GM12865 (cell line): ENCODE measurements at regions not wholly inside any gene's neighbourhood (a gene's known extent, or its start where the extent isn't known, plus 50 kb on each side); places are given as distances from the start of the nearest gene placed in this dataset.

Experiments used
- DNase-seq: peaks from one replicate; pipeline ENCODE4 v3.0.0; 2010; ENCODE audit warnings: low read depth
- H3K4me3 ChIP-seq: 2 replicates; pipeline ENCODE4 v1.5.1; 2011; ENCODE audit warnings: mild to moderate bottlenecking, low read depth, low read length, control low read depth
- TF ChIP-seq, protein P1 (sequence below): IDR thresholded peaks from 2 replicates; pipeline ENCODE4 v1.5.1; 2011; ENCODE audit warnings: low read length, control low read depth, low read depth, inconsistent platforms; ENCODE audit not compliant: insufficient read depth; ENCODE audit errors: missing control alignments

DNA sequence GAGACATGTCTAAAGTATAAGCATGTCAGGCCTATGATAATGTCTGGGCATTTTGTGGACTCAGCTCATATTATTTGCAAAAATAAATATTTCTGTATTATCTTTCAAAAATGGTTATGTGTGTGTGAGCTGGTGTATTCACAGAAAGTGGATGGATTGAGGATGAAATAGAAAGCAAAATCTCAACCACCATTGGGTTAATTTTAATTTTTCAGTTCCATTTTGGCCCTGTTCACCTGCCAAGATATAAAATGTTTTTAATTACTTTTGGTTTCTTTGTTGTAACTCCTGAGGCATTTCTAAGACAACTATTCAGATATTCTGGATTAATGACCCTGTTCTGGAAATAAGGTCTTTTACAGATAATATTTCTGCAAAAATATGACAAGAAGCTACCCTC is 232.7 kb upstream of the PPFIA2 start:
- no peak for DNase-seq
- TF ChIP-seq, protein P1, sequence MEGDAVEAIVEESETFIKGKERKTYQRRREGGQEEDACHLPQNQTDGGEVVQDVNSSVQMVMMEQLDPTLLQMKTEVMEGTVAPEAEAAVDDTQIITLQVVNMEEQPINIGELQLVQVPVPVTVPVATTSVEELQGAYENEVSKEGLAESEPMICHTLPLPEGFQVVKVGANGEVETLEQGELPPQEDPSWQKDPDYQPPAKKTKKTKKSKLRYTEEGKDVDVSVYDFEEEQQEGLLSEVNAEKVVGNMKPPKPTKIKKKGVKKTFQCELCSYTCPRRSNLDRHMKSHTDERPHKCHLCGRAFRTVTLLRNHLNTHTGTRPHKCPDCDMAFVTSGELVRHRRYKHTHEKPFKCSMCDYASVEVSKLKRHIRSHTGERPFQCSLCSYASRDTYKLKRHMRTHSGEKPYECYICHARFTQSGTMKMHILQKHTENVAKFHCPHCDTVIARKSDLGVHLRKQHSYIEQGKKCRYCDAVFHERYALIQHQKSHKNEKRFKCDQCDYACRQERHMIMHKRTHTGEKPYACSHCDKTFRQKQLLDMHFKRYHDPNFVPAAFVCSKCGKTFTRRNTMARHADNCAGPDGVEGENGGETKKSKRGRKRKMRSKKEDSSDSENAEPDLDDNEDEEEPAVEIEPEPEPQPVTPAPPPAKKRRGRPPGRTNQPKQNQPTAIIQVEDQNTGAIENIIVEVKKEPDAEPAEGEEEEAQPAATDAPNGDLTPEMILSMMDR = no peak
- H3K4me3 ChIP-seq = no peak overlapping the region

DNA sequence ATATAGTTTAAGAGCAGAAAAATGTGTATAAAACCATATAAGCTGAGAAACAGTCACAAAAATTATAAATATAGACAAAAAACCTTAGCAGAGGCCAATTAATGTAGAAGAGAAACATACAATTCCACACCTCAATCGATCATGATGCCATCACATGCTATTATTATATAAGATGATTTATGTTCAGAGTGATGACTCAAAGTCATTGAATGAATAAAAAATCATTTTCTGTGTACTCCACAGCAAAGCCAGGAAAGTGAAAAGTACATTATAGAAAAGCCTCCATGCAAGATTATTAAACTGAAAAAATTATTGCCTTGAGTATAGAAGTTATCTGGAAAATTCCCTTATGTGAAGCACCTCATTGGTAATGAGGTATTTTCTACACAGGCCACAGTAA is 229.2 kb upstream of the PPFIA2 start:
- DNase-seq = no peak
- H3K4me3 ChIP-seq = no peak overlapping the region
- TF ChIP-seq, protein P1 = no peak

DNA sequence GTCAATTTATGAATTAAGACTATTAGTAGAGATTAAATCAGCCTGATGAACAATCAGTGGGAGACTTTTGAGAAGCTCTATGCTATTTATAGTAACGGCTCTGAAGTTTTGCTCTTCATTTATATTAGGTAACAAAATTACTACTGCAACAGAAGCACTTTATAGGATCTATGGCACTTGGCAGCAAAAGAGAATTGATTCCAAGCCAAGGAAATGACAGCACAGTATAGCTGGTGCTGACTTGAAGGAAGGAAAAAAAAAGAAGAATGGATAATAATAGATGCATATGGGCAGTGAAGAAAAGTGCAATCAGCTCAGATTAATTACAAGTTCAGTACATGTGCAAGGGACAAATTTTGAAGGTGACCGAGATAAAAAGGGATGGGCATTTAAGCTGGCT is 228.2 kb upstream of the PPFIA2 start:
- H3K4me3 ChIP-seq = no peak overlapping the region
- TF ChIP-seq, protein P1 = no peak
- DNase-seq = no peak

DNA sequence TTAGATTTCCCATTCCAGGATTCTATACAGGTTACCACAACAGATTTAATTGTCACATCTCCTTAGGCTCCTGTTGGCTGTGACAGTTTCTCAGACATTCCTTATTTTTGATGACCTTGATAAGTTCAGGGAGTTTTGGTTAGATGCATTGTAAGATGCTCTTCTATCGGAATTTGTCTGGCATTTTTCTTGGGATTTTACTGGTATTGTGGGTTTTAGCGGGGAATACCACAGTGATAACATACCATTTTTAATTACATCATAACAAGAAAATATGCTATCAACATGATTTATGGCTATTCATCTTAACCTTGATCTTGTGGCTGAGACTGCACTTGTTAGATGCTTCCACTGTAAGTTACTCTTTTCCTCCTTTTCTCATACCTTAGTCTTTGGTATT is 217.5 kb upstream of the PPFIA2 start:
- TF ChIP-seq, protein P1 = no peak
- DNase-seq = no peak
- no peak overlapping the region for H3K4me3 ChIP-seq

DNA sequence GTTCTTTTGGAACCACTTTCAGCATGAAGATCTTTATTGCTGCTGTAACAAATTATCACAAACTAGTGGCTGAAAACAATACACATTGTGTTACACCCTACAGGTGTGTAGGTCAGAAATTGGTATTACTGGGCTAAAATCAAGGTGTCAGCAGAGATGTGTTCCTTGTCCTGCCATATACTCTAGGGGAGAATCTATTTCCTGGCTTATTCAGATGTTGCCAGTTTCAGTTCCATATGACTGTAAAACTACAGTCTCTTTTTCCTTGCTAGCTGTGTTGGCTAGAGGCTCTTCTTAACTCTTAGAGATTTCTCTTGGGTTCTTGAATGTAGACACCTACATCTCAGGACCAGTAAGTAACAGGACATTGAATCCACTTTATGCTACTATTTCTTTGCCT is 215.6 kb upstream of the PPFIA2 start:
- no peak overlapping the region for H3K4me3 ChIP-seq
- TF ChIP-seq, protein P1 = no peak
- no peak for DNase-seq

DNA sequence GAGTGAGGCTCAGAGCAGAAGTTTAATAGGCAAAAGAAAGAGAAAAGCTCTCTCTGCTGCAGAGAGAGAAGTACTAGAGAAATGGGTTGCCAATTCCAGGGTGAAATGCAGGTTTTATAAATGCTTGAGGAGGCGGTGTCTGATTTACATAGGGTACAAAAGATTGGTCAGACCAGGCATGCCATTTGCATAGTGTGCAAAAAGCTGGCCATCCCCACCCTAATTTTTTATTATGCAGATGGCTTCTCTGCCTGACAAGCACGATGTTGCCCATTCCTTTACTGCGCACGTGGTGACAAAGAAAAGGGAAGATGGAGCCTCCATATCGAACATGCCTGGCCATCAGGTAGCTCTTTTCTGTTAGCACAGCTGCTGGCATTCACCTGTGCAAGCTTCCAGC is 209.3 kb upstream of the PPFIA2 start:
- no peak for DNase-seq
- TF ChIP-seq, protein P1 = no peak
- H3K4me3 ChIP-seq = no peak overlapping the region

DNA sequence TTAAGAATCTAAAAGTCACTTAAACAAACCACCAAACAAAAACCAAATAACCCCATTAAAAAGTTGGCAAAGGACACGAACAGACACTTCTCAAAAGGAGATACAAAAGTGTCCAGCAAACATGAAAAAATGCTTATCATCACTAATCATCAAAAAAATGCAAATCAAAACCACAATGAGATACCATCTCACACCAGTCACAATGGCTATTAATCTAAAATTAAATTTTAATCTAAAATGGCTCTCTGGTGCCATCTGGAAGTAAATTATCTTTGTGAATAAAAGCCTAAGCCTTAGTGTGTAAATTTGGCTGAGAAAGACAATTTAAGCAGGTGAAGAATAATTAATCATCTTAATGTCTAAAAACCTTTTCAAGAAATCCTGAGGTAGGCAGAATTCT is 204.5 kb upstream of the PPFIA2 start:
- TF ChIP-seq, protein P1 = no peak
- H3K4me3 ChIP-seq = no peak overlapping the region
- DNase-seq = no peak
